GM18909 (cell line): ENCODE measurements at regions not wholly inside any gene's neighbourhood (a gene's known extent, or its start where the extent isn't known, plus 50 kb on each side); places are given as distances from the start of the nearest gene placed in this dataset.
"Not testable (repeated sequence)": the region's sequence is repeated elsewhere in the genome, so short reads cannot be mapped to it uniquely, and the experiment has no call there.

Experiments
- ATAC-seq: cut with Tn5 transposase; IDR thresholded peaks from one replicate; pipeline ENCODE4 v1.9.1; 2021; ENCODE audit warnings: mild to moderate bottlenecking; ENCODE audit not compliant: unreplicated experiment, poor library complexity

DNA sequence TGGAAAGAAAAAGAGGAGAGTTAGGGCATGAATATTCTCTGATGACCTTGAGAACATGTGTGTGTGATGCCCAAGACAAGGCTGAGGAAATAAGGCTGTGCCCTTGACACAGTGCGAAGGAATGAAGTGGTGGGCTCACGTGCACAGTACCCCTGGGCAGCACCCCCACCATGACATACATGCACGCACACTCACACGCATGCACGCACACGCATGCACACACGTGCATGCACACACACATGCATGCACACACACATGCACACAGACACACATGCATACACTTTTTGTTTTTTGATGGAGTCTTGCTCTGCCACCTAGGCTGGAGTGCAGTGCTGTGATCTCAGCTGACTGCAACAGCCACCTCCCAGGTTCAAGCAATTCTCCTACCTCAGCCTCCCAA is 118.1 kb downstream of the GATA3 start:
- ATAC-seq = no peak

DNA sequence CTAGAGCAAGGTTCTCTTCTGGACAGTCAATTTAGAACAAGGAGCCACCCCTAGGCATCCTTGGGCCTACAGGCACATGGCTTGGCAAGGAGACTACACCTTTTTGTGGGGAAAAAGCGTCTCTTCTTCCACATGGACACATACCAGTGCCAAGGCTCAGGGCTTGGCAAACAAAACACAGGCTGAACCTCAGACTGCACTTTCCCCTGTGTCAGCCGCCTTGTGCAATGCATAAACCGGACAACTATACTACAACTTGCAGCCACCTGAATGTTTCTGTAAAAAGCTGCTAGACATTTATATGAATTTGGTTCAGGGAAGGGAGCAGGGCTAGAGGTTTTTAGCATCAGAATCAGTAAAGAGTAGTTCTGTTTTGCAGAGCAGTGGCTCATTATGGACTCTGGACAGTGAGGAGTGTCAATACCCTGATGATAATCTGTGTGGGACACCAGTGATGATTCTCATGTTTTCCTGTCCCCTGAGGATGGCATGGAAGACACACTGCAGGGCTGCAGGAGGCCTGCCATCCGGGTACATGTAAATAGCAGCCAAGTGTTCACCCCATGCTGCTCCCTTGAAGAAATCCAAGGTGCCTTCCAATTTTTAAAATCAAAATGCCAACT is 118.9 kb downstream of the GATA3 start:
- ATAC-seq = no peak

DNA sequence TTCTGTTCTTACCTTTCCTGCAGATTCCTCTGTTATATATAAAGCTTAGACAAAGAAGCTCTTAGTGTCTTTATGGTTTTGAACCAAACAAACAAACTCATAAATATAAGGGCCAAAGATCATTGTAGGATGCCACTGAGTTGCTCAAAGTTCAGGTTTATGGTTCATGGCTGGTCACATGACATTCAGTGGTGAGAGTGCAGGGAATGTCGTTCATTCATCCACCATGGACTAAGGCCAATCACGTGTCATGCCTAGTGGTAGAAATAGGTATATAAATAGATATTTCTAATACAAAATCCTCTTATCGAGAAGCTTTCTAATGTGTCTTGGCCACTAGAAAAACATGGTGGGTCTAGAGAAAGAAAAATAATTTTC is 119.4 kb downstream of the GATA3 start:
- ATAC-seq = no peak

DNA sequence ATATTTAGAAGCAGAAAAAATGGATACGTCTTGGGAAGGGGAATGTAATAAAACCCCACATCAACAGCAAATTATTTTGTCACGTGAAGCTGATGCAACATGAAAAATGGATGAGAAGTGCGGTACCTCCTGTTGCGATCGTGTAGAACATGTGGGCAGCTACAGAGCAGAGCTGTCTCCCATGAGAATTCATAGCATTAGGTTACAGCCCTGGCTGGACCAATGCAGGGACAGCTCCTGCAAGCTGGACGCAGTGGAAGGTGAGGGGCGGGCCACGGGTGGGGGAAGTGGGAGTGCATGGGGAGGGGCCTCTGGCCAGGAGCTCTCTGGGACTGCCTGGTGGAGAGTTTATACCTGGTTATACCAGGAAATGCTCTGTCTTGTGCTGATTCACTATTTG is 120.3 kb downstream of the GATA3 start:
- no peak for ATAC-seq

DNA sequence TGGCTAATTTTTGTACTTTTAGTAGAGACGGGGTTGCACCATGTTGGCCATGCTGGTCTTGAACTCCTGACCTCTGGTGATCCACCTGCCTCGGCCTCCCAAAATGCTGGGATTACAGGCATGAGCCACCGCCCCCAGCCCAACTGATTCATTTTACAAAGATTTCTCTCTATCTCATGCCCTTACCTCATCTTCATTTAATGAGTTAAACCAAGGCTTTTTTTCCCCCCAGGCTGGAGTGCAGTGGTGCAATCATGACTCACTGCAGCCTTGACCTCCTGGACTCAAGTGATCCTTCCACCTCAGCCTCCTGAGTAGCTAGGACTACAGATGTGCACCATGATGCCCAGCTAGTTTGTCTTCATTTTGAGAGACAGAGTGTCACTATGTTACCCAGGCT is 123.0 kb downstream of the GATA3 start:
- not testable (repeated sequence) for ATAC-seq

DNA sequence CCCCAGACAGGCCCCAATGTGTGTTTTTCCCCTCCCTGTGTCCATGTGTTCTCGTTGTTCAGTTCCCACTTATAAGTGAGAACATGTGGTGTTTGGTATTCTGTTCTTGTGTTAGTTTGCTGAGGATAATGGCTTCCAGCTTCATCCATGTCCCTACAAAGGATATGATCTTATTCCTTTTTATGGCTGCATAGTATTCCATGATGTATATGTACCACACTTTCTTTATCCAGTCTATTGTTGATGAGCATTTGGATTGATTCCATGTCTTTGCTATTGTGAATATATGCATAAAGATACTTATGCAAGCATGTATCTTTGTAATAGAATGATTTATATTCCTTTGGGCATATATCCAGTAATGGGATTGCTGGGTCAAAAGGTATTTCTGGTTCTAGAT is 125.3 kb downstream of the GATA3 start:
- ATAC-seq = not testable (repeated sequence)

DNA sequence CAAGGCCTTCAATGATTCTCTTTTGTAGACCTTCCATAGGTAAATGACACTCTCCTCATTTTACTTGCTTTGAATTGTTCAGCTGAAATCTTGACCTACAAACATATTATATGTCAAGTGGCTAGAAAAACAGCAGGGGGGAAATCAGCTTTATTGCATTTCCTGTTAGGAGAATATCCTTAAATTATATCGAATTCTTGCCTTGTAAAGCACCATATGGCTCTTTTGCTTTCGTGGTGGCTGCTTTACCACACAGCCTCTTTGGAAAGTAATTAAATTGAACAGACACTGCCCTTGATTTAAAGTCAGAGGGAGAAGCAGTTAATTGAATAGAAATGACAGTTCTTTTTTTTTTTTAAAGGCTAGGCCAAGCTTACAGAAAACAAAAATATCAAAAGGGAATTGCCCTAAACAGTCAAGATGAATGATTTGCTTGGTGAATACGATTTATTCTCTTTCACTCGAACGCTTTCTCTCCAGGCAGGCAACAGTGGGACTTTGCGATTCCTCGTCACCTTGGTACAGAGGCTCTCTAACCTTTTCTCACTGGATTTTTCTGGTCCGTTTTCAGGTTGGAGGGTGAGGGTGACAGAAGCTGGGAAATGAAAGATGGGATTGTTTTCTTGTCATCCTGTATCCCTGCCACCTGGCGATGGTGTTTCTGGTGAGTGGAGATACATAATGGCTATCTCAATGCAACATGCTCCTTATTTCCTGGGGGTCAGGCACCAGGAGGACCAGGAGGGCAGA is 126.0 kb downstream of the GATA3 start:
- no peak for ATAC-seq

DNA sequence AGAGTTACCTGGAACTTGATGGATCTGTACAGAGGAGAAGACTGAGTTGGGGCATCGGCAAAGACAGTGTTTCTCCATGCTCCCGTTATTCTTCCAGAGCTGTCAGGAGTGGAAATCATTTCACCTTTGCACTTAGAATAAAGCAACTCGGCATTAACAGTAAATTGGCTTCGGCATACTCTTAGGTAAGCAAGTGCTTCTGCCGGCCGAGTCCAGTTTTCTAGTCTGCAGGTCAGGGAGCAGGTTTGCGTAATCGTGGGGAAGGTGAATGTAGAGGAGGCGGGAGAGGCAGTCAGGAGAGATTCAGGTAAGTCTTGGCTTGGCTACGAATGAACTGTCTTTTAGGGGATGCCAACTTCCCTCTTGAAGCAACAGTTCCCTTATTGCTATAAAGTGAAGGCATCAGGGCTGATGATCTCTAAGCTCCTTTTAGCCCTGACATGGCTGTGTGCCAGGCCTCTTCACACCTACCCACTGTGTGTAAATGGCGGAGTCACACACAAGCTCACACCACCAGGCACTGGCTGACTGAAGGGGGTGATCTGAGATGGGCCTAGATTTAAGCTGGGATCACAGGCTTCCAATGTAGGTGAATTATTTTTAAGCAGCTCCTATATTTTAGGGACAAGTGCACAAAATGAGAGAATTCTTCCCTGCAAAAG is 127.1 kb downstream of the GATA3 start:
- no peak for ATAC-seq

DNA sequence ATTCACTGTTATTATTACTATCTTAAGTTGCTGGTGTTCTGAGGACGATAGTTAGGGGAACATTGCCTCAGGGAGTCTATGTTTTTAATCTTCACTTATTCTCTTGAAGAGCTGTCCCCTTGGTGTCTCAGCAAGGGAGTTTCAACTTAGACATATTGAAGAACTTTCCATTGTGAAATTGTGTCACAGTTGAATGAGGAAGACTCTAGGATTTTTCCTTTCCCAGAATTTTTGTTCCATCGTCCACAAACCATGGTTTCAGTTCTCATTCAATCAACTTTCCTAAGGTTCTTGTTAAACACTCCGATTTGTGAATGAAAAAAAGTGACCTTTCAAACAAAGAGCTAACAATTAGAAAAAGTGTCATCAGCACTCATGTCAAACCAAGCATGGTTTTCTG is 128.3 kb downstream of the GATA3 start:
- no peak for ATAC-seq

DNA sequence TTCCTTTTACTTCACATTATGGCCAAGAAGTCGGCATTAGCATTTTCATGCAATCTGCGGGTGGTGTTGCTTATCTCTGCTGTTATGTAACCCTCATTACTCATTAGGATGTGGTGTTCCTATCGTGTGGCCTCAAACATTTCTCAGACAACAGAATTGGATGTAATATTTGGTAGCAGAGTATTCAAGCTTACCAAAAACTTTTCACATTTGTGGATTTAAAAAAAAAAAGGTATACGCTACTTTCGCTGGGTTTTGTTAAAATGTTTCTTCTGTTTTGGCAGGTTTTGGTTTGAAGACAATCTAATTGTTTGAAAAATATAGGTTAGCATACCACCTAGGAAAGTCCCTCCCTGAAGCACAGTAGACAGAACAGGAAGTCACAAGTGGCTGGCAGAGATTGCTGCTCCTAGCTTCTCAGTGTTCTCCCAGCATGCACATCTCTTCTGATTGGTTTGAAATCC is 128.8 kb downstream of the GATA3 start:
- ATAC-seq = peak; percentile 84

DNA sequence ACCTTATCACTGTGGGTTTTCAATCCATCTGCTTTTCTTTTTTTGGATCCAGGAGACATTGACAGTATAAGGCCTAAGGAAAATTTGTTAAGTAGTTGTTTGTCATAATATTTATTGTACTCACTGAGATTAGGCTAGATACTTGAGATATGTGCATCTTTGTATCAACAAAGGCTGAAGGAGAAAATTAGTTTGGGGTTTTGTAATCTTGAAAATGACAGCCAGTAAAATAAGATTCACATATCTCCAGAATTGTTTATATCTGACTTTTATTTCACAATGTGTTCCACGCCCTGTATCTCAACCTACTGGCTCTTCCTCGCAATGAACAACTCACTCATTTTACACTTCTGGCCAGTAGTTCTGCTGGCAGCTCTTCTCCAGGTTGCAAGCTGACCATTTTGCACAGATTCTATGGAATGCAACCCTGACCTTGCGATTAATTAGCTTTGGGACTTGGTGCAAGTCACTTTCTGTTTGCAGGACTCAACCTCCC is 132.7 kb downstream of the GATA3 start:
- ATAC-seq = no peak

DNA sequence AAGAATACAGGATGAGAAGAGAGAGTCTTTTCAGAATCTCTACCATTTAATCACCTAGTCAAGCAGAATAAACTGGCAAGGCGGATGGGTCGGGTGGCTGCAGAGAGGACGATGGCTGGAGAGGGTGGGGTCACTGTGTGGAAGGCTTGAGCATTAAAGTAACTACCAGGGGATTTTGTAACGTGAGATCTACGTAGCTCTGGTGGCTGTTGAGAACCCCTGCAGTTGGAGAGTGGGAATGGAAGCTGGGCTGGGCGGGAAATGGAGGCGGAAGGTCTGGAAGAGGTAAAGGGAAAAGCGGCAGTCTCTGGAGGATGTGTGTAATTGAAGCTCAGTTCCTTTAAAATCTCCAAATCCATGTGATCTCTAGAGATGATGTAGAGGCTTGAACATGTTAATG is 135.0 kb downstream of the GATA3 start:
- no peak for ATAC-seq

DNA sequence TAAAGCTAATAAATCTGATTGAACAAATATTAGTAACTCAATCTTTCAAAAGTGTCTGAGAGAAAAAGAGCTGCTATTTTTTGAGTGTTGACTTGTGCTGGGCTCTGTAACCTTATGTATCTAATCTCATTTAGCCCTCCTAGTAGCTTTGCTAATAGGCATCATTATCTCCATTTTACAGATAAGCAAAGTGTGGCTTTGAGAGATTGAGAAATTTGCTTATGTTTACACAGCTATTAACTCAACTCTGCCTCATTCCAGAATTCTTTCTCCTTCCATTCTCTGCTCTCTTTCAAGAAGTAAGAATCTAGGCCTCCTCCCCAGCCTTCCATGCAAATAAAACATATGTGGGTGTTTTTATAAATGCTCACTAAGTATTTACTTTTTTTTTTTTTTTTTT is 137.8 kb downstream of the GATA3 start:
- no peak for ATAC-seq

DNA sequence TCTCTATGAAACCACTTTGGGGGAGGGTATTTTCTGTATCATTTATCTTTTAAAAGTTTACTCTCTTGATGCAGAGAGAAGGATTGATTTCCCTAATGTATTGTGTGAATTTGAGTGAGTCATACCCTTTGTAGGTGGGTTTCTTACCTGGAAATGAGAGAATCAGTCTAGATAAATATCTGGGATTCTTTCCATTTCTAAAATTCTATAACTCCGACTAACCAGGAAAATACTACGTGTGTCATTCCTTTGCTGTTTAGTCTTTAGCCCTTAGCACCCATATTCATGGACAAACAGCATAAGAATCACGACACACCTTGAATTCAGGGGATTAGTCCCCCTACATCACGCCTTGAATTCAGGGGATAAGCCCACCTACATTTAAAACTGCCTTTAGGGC is 139.1 kb downstream of the GATA3 start:
- no peak for ATAC-seq

DNA sequence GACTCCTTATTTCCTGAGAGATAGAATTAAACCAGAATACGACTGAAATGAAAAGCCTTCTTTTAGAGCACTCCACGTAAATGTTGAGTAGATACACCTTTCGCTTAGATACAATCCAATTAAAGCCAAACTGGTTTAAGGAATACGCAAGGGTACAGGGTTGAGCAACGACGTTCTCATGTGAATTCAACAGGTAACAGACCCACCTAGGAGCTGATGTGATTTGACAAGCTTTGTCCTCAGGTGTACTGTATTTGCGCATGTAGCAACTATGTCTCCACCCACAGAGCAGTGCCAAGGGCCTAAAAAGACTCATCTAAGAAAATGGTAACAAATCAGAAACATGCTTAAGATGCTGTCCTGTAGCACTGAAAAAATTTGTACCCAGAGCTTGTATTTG is 139.6 kb downstream of the GATA3 start:
- ATAC-seq = no peak

DNA sequence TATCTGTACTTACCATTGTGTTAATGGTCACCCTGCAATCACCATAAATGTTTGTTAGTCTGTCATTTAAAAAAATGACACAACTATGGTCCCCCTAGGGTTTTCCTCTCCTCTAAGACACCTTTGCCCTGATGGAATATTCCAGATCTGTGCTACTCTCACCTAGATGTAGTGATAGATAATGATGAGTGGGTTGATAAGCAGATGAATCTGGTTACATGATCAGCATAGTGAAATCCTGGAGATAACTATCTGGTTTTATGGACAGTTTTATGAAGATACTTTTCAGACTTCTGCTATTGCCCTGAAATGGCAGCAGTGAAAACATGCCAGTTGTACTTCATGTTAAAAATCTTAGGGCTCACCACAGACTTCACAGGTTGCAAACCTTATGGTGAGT is 152.4 kb downstream of the GATA3 start:
- ATAC-seq = no peak

DNA sequence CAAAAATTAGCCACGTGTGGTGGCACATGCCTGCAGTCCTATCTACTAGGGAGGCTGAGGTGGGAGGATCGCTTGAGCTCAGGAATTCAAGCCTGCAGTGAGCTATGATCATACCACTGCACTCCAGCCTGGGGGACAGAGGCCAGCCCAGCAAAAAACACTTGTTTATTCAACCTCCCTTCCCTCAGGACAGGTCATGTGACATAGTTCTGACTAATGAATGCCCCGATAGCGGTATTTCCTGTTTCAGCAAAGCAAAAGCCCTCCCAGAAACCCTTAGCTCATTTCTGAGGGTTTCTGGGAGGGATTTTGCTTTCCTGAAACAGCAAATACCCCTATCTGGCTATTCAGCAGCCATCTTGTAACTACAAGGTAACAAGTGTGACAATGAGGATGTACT is 157.1 kb downstream of the GATA3 start:
- no peak for ATAC-seq

DNA sequence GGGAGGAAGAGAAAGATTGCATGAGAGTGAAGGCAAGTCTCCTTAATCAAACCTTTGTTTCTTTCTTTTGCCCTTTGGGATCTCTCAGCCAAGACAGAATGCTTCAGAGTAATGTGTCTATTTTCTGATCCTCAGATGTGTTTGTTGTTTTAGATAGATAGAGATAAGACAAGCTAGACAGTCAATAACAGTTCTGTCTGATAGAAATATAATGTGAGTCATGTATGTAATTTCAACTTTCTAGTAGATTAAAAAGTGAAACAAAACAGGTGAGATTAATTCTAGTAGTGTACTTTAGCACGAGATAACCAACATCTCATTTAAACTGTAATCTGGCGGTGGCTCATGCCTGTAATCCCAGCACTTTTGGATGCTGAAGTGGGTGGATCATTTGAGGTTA is 159.2 kb downstream of the GATA3 start:
- no peak for ATAC-seq

DNA sequence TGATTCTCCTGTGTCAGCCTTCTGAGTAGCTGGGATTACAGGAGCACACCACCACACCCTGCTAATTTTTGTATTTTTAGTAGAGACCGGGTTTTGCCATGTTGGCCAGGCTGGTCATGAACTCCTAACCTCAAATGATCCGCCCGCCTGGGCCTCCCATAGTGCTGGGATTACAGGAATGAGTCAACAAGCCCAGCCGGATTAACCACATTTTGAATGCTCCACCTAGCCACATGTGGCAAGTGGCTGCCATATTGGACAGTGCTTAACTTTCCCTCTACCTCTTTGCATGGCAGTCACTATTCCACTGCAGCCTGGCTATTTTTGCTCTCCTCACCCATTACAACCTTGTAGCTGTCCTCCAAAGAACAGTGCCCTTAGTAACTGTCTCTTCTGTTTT is 160.1 kb downstream of the GATA3 start:
- no peak for ATAC-seq

DNA sequence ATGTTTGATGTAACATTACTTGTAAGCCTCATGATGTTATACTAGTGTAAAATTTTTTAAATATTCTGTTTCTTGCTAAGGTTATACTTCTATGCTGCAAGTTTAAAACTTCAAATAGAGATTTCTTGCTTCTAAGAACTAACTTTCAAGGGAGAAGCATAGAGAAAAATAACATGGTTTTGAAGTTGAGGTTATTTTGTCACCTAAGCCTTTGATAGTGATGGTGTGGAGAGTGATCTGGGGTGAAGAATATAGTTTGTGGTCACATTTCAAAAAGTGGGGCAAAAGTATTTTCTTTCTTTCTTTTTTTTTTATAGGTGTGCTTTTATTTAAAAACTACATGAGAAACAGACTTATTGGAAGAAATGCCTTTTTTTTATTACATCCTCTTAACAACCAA is 162.4 kb downstream of the GATA3 start:
- ATAC-seq = no peak

DNA sequence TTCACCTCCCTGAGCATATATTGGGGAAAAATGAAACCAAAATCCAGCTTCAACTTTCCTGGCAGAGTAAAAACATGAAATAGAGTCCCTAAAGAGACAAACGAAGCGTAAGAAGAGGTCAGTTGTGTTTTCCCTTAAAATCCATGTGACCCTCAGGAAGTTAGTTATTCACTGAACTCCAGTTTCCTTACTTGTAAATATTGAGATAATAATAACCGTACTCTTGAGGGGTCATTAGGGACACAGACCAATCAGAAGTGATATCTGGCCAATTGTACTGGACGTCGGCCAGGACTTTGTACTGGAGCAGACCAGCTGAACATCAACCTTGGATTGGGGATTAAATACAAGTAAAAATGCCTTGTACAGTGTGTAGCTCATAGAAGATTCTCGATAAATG is 167.0 kb downstream of the GATA3 start:
- ATAC-seq = no peak

DNA sequence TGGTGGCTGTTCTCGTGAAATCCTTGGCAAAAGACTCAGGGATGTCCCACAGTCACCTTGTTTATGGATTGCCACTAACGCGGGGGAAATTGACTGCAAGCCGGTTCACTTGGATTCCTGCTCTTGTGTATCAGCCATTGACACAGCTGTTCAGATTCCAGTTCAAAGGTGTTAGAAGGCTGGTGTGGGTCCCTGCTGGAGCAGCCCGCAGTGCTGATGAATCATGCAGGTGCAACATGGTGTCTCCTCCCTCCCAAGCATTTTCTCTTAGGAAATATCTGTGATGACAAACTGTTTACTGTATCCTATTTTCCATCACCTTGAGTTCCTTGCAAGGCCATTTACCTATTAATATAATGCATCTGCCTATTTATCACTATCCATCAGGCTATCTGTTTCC is 170.1 kb downstream of the GATA3 start:
- ATAC-seq = no peak
